A673 (cell line): ENCODE measurements at regions not wholly inside any gene's neighbourhood (a gene's known extent, or its start where the extent isn't known, plus 50 kb on each side); places are given as distances from the start of the nearest gene placed in this dataset.

ENCODE experiments used
- BruUV-seq: library from RNA; stranded (reverse); fragments of 400-500 nt; replicated peaks from 2 replicates; lab custom pipeline; 2021; lab: Mats Ljungman, UMichigan
- CTCF ChIA-PET: fragments of 300-600 bp; sonication (Branson Sonifier 250); formaldehyde crosslinking; loops from one replicate; lab custom pipeline; 2022; ENCODE audit warnings: antibody characterized with exemption; lab: Charles Lee
- POLR2A ChIA-PET: fragments of 300-600 bp; sonication (Branson Sonifier 250); formaldehyde crosslinking; loops from one replicate; lab custom pipeline; 2022; ENCODE audit warnings: antibody characterized with exemption; ENCODE audit not compliant: low non-redundant PET; lab: Charles Lee
- DNase-seq: peaks from one replicate; pipeline ENCODE4 v3.0.0-alpha.2; 2015; ENCODE audit warnings: low spot score
- H3K27ac ChIP-seq: fragments of 200-600 bp; sonication (generic); 2 replicates; pipeline ENCODE4 v1.5.1; 2016; ENCODE audit warnings: mixed run types, low read depth, mild to moderate bottlenecking, mixed read lengths, antibody characterized with exemption, low read length; ENCODE audit not compliant: poor library complexity, severe bottlenecking
- H3K27me3 ChIP-seq: fragments of 200-600 bp; sonication (generic); replicated peaks from 2 replicates; pipeline ENCODE4 v1.6.1; 2017; ENCODE audit warnings: mixed run types, low read depth, mild to moderate bottlenecking, mixed read lengths, antibody characterized with exemption, low read length; ENCODE audit not compliant: insufficient read depth, poor library complexity
- H3K36me3 ChIP-seq: fragments of 200-600 bp; sonication (generic); 2 replicates; pipeline ENCODE4 v1.6.1; 2016; ENCODE audit warnings: mixed run types, mild to moderate bottlenecking, mixed read lengths, antibody characterized with exemption, low read length; ENCODE audit not compliant: insufficient read depth, poor library complexity, severe bottlenecking
- H3K4me1 ChIP-seq: fragments of 200-600 bp; sonication (generic); 2 replicates; pipeline ENCODE4 v1.6.1; 2017; ENCODE audit warnings: mixed run types, mild to moderate bottlenecking, mixed read lengths, antibody characterized with exemption, low read length; ENCODE audit not compliant: insufficient read depth, poor library complexity, severe bottlenecking
- H3K4me3 ChIP-seq: fragments of 200-600 bp; sonication (generic); 2 replicates; pipeline ENCODE4 v1.5.1; 2016; ENCODE audit warnings: low read depth, mixed run types, mild to moderate bottlenecking, mixed read lengths, low read length; ENCODE audit not compliant: poor library complexity, severe bottlenecking
- H3K9me3 ChIP-seq: fragments of 200-600 bp; sonication (generic); 2 replicates; pipeline ENCODE4 v1.6.1; 2016; ENCODE audit warnings: mixed run types, low read depth, mild to moderate bottlenecking, mixed read lengths, antibody characterized with exemption, low read length; ENCODE audit not compliant: poor library complexity, severe bottlenecking
- CTCF ChIP-seq: fragments of 300-800, 200-600 bp; sonication (generic); conservative IDR thresholded peaks from 2 replicates; pipeline ENCODE4 v1.5.1; 2017; ENCODE audit warnings: low read depth, mild to moderate bottlenecking, antibody characterized with exemption, low read length, moderate library complexity, mixed read lengths
- EZH2 ChIP-seq: fragments of 200-600 bp; sonication (generic); IDR thresholded peaks from 2 replicates; pipeline ENCODE4 v1.6.1; 2017; ENCODE audit warnings: borderline replicate concordance, low read depth, mild to moderate bottlenecking, mixed read lengths, antibody characterized with exemption, low read length; ENCODE audit not compliant: poor library complexity, severe bottlenecking
- intact Hi-C: fragments of 100-400 bp; cut with micrococcal nuclease; formaldehyde crosslinking; loops from one replicate; pipeline ENCODE4 v1.10.0; 2022; ENCODE audit not compliant: unreplicated experiment

GRCh38 chr3:34376691-34377090, 578.3 kb downstream of the PDCD6IP start:
- no peak overlapping the region for H3K4me3 ChIP-seq
- CTCF ChIA-PET: no interaction called here

GRCh38 chr3:34377961-34378360, 579.5 kb downstream of the PDCD6IP start:
- intact Hi-C loops: no loop called here
- ChIA-PET POLR2A (no interaction called here), CTCF (no interaction called here)
- Histone ChIP-seq H3K4me1 (peaks cover 5% of the 10 kb centered on the region), H3K27me3 (no peaks in the 10 kb centered on the region), H3K36me3 (no peaks in the 10 kb centered on the region), H3K9me3 (no peaks in the 10 kb centered on the region), H3K4me3 (no peak overlapping the region), H3K27ac (no peak overlapping the region)
- BruUV-seq: no TSS peak
- no peak for TF ChIP-seq CTCF
- no peak for TF ChIP-seq EZH2
- no peak for DNase-seq

More at GRCh38 chr3:34376691-34377090, 578.3 kb downstream of the PDCD6IP start:
- no peak for TF ChIP-seq CTCF
- no peak for TF ChIP-seq EZH2
- Histone ChIP-seq H3K4me1 (peaks cover 5% of the 10 kb centered on the region), H3K9me3 (no peaks in the 10 kb centered on the region), H3K27ac (no peak overlapping the region), H3K36me3 (no peaks in the 10 kb centered on the region), H3K27me3 (no peaks in the 10 kb centered on the region)
- DNase-seq: no peak
- POLR2A ChIA-PET: no interaction called here
- no TSS peak for BruUV-seq
- intact Hi-C loops: no loop called here

- ChIA-PET POLR2A (no interaction called here), CTCF (no interaction called here)
- TF ChIP-seq EZH2: no peak
- TF ChIP-seq CTCF: no peak
- Histone ChIP-seq H3K27me3 (no peaks in the 10 kb centered on the region), H3K36me3 (no peaks in the 10 kb centered on the region), H3K9me3 (no peaks in the 10 kb centered on the region), H3K4me3 (no peak overlapping the region), H3K27ac (no peak overlapping the region), H3K4me1 (peaks cover 8% of the 10 kb centered on the region)
- no TSS peak for BruUV-seq
- no peak for DNase-seq
- intact Hi-C loops: no loop called here
These were observed 582.8 kb downstream of the PDCD6IP start for GRCh38 chr3:34381243-34381642.
